HG03103 (cell line): ENCODE measurements at regions not wholly inside any gene's neighbourhood (a gene's known extent, or its start where the extent isn't known, plus 50 kb on each side); places are given as distances from the start of the nearest gene placed in this dataset.

Source experiments
- ATAC-seq: cut with Tn5 transposase; IDR thresholded peaks from one replicate; pipeline ENCODE4 v1.9.1; 2021; ENCODE audit warnings: low read depth; ENCODE audit not compliant: unreplicated experiment

DNA sequence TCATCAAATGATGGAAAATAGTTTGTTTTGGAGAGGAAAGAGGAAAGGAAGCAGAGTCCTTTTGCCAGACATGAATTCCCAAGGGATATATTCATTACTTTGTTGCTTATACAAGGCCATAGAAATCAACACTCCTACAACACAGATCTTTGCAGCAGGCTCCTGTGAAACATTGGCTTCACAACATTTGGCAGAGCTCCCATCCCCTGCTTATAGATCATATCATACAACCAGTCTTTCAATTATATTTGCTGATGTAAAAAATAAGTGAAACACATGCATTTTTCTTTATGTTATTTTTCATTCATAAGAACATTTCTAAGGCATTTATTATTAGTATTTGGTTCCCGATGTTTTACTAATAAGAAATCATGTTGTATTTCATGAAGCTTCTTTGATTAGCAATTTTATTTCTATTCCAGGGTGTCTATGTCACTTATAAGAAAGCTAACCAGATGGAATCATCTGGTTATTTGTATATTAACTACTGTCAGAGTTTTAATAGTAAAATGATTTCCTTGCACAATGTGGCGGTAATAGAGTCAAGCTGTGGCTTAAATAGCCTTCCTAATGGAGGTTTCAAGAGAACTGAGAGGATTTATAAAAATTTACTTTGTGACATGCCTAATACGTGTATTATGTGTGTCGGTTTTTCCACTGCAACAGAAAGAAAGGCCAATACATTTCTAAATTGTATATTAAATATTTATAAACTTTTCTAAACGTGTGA is 470.3 kb upstream of the NCAM2 start:
- no peak for ATAC-seq

DNA sequence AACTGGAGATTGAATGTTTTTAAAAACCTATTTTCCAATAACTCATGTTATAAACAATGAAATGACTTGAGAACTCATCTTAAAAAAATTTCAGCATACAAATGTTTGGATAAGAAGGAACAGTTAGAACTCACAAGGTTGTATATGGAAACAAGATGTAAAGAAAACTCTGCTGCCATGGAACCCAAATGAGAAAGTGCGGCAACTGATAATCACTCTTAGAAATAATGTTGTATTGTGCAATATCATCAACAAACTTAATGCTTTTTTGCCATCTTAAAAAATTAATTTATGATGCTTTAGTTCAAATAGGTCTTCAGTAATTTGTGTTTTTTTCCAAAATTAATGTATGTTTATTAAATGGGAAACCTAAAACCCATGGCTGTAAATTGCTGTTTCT is 461.1 kb upstream of the NCAM2 start:
- no peak for ATAC-seq

DNA sequence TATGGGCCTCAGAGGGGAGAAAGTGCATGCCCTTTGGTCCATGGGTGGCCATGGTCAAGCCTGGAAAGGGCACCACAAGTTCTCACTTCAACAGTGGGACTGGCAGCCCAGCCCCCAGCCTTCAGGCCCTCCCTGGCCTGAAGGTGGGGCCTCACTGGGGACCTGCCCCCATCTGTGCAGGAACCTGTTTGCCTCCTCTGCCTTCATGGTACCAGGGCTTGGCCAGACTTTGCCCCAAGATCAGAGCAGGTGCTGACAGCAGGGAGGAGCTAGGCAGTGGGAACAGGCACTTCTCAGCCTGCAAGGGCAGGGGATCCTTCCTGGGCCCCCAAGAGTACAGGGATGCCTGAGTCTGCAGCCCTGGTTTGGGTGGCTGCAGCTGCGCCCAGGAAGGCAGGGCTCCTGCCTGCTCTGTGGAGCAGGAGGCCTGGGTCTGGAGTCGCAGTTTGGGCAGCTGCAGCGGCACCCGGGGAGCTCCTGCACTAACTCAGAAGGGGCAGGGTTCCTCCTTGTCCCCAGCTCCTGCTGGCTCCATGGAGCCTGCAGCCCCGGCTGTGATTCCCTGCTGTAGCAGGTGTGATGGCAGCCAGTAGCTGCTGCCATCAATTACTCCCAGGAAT is 460.1 kb upstream of the NCAM2 start:
- ATAC-seq, result no peak

DNA sequence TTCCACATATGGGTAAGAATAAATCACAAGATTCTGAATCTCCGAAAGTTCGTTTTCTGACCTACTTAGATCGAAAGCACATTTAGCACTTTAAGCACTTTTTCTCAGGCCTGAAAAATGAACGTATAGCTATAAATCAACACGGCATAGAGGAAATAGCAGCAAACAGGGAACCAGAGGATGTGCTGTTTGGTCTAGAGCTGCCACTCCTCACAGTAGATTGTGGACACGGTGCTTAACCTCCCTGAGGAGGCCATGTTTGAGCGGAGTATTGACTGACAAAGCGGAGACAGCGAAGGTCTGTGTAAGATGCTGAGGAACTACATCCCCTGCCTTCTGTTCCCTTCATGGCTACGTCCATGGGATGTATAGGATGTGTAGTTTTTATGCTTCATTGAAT is 452.8 kb upstream of the NCAM2 start:
- no peak for ATAC-seq

DNA sequence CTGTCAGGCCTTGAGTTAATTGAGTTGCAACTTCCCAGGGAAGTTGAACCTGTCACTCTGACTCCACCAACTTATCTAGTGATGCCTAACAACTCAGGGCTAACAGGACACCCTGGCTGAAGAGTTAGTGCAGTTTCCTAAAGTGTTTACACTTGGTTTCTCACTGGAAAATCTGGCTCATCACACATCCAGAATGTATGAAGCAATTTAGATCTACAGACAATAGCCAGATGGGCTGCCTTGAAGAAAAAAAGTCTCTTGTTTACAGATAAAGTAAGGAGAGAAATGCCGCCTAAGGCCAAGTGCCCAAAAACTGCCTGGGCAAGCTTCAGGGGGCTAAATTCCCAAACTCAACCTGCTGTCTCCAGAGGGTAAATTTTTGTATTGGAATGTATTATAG is 446.3 kb upstream of the NCAM2 start:
- ATAC-seq, result no peak

DNA sequence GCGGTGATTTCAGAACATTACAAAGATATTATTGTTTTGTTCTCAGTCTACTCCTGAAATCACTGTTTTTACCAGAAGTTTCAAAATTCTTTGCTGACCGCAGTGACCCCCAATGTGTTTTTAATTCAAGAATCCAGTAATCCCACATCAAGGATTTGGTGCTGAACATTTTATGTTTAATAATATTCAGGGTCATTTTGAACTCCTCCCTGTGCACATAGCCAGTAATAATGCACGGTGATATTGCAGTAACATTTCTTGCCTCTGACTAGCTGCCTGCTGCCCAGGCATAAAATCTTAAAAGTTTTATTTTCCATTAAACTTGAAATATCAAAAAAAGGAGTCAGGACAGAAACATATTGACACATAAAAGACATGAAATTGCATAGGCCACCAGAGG is 443.4 kb upstream of the NCAM2 start:
- no peak for ATAC-seq

DNA sequence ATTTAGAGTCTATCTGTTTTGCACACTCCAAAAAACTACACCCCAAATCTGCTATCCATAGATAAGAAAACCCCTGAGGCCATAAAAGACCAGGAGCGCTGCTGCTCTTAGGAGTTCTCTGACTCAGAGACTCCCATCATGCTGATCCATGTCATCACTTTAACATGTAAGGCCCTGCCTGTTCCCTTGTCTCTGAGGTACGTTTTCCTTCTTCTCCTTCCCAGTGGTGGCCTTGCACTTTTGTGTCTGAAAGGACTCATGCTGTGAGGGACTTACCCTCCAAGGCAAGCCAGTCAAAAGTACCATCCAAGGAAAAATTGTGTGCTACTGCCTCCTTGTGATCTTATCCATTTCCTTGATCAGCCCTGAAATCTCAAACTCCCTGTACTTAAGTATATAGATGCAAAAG is 427.4 kb upstream of the NCAM2 start:
- ATAC-seq, result no peak

DNA sequence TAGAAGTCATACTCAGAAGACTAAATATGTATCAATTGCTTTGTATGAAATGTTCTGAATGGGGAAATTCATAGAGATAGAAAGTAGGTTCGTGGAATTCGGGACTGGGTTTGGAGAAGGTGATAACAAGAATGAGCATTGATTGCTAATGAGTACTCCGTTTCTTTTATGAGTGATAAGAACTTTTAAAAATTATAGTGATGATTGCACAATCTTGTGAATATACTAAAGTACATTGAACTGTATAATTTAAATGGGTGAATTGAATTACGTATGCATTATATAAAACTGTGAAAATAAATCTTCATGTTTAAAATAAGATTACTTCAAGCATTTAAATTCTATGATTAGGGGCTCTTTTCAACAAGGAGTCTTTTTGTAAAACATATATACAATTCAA is 425.6 kb upstream of the NCAM2 start:
- ATAC-seq, result no peak

DNA sequence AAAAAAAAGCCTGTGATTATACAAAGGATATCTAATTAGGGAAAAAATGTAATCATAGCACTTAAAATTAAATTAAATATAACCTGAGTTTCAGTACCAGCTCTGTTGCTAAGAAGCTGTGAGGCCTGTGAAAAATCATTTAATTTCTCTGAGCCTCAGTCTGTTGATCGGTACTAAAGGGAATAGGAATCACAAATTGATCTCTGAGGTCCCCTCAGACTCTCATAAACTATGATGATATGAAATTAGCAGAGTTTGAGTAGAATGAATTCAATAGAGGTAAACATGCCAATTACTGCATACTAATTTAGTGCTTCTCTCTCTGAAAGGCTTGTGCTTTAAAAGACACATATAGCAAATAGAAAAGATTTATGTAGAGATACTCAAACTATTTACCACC is 416.8 kb upstream of the NCAM2 start:
- ATAC-seq, result no peak

DNA sequence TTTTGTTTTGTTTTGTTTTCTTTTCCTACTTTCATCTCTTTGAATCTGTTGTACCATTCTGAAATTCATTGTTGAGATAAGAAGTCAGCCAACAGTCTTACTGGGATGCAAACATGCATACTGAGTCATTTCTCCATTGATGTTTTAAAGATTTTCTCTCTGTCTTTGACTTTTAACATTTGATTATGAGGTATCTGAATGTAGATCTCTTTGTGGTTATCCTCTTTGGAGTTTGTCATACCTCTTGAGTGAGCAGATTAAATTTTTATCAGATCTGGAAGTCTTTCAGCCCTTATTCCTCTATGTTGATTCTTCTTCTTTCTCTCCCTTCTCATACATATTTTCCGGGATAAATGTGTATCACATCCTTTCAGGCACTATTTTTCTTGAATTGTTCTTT is 406.9 kb upstream of the NCAM2 start:
- ATAC-seq, result no peak

DNA sequence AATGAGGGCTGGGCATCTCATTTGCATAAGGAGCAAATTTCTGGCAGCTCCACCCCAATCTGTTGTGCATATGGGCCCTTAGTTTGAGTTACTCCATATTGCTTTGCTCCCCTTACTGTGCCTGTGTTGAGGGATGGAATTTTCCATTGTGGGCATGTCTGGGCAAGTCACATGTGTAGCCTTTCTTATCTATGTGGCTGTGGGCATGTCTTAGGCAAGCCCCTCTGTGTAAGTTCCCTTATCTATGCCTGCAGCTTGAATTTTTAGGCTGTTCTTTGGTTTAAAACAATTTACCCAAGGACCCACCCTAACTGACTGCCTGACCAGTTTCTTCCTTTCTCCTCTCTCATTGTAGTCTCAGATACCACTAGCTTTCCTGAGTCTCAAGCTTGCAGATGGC is 405.7 kb upstream of the NCAM2 start:
- ATAC-seq, result no peak

DNA sequence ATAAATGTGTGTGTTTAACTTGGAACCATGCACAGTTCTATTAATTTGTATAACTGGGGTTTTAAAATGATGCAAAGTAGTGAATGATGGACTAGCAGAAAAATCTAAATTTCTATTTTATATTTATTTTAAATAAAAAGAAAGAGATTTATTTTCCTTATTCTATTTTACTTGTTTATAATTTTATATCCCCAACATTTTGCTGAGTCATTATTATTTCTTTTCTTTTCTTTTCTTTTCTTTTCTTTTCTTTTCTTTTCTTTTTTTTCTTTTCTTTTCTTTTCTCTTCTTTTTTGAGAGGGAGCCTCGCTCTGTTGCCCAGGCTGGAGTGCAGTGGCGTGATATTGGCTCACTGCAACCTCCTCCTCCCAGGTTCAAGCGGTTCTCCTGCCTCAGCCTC is 395.0 kb upstream of the NCAM2 start:
- ATAC-seq, result no peak

DNA sequence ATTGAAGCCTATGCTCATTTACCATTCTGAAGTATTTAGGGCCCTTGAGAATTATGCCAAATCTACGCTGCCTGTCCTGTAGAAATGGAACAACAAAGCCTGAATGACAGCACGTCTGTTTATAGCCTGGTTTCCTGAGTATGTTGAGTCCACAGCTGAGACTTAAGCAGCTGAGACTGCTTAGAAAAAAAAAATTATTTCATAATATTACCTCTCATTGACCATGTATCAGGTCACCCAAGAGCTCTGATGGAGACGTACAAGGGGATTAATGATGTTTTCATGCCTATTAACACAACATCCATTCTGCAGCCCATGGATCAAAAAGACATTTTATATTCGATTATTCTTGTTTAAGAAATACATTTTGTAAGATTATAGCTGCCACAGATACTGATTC is 387.2 kb upstream of the NCAM2 start:
- no peak for ATAC-seq

DNA sequence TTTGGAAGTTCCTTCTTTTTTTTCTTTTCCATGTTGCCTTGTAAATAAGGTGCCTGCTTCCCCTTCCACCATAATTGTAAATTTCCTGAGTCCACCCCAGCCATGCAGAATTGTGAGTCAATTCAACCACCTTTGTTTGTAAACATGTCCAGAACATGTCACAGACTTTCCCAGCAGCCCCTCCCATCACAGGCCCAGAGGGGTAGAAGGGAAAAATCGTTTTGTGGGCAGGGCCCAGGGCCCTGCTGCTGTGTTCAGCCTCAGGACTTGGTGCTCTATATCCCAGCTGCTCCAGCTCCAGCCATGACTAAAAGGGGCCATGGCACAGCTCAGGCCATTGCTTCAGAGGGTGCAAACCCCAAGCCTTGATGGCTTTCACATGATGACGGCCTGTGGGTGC is 384.6 kb upstream of the NCAM2 start:
- no peak for ATAC-seq

DNA sequence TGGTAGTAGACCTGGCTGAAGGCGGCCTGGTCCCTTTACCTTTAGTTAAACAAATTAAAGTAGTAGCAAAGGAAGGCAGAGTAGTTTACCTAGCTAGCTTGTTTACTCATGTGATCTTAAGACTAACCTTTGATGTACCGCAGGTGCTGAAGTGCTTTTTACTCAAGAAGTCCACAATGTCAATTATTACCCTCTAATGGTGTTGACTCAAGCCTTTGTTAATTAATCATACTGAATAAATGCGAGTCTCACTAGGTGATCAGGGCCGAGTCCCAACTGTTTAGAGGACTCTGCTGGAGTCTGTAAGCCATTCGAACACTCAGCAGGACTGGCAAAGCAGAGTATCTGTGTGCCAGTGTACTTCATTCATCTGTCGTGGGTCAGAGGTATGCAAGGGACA is 381.1 kb upstream of the NCAM2 start:
- ATAC-seq, result no peak

DNA sequence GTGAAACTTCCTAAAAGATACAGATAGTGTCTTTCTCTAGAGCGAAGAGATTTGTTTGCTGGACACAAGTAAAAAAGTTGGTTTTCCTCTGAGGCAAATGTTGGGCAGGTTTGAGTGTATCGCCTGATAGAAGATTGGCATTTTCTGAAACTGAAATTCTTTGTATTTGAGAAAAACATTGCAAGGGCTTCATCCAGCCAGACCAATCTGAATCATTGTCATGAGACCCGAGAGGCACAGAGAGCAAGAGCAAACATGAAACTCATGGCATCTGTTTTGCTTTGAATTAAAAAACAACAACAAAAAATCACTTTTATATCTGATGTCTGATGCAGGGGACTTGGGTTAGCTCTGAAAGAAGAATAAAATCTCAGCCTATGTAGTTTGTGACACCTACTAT is 379.3 kb upstream of the NCAM2 start:
- no peak for ATAC-seq

DNA sequence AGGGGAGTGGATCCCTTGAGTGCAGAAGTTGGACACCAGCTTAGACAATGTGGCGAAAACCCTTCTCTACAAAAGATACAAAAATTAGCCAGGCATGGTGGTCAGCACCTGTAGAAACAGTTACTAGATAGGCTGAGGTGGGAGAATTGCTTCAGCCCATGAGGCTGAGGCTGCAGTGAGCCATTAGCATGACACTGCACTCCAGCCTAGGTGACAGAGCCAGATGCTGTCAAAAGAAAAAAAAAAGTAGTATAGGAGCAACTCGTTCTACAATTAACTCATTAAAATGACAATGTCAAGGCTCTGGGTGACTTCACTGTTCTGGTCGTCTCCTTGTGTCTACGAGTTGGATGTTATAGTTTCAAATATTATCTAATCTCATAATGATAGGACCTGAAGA is 370.6 kb upstream of the NCAM2 start:
- no peak for ATAC-seq

DNA sequence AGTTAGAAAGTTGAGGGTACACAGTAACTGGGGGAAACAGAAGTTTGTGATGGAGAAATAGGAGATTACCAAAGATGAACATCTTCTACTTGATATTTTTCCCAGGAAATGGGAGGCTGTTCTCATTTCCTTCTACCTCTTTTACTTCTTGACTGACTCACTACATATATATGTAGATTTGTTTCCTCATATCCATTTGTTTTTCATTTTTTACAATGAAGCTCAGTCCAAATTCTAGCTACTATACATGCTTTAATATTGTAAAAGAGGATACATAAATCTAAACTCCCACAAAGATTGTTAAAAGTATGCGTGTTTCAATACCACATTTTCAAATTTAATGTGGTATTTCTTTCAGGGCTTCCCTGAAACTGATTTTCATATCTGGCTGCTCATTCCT is 366.6 kb upstream of the NCAM2 start:
- ATAC-seq, result no peak

DNA sequence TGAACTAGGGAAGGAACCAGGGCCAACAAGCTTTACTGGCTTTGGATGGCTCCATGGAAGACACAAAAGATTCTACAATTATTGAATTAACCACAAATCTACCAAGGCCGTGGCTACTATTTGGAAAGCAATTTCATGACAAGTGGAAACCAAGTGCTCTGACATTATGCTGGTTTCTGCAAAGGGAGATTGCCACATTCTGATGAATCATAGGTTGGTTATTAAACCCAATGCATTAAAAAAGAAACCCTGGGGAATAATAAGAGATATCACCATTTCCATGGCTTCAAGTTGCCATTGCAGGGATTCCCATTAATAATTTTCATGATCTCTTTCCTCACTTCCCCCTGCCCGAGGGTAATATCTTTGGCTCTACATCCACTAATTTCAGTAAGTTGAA is 359.2 kb upstream of the NCAM2 start:
- ATAC-seq, result no peak

DNA sequence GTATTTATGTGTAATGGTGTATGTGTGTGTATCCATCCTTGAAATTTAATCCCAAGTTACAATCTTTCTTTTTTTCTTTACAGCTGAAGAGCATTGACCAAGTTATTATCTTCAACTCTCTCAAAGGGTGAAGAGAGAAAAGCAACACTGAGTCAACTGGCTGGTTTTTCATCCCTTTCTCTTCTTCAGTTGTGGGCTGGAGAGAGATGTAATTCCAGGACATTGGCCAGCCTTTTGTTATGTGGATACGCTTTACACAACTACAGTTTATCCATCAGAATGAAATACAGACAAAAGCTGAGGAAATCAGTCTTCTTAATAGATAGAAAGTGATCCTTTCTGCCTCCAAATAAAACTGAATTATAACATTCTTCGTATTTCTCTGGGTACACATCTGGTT is 357.0 kb upstream of the NCAM2 start:
- ATAC-seq, result no peak

DNA sequence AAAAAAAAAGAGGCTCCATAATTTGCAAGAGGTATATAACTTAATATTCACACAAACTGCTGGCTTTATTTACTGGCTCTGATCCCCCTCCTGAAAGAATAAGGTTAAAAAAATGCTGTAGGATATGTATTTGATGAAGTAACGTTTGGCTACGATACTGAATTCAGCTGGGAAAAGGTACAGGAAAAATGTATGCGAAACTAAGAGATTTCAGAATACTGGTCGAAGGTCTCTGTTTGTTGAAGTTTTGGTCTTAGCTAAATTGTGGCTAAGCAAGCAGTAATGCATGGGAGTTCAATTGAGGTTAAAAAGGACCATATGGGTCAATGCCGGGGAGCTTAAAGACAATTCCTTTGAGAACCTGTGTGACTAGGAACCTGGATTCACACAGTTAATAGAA is 355.5 kb upstream of the NCAM2 start:
- no peak for ATAC-seq

DNA sequence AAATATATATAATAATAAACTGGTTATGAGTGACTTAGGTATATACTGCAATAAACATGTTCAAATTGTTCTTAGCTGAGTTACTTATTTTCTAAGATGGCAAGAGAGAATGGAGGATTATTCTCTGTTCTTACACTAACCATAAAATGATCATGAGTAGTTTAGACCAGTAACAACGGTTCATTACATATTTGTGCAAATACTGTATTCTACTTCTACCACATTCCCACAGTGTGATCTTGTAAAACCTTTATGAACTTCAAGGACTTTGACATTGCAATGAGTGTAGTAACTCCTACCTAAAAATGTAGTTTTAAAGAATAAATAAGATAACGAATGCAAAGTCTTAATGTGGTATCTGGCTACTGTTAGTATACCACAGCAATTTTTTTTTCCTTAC is 353.7 kb upstream of the NCAM2 start:
- ATAC-seq, result no peak

DNA sequence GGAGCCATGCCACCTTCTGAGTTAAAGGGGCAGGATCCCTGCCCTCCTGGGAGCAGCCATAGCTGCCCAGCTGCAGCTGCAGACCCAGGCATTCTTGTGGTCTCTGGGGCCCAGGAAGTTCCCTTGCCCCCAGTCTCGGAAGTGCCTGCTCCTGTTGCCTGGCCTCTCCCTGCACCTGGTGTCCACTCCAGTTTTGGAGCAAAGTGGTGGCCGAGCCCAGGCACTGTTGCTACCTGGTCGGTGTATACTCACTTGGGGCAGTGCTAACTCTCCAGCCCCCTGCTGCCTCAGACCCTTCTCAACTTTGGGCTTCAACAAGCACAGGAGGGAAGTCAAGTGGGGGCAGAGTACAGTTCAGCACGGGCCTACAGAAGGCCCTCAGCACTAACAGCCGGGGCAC is 352.9 kb upstream of the NCAM2 start:
- no peak for ATAC-seq
